OCI-LY7 (cell line): ENCODE measurements at regions not wholly inside any gene's neighbourhood (a gene's known extent, or its start where the extent isn't known, plus 50 kb on each side); places are given as distances from the start of the nearest gene placed in this dataset.

Source experiments
- CTCF ChIP-seq: fragments of 200-600 bp; sonication (generic); conservative IDR thresholded peaks from 2 replicates; pipeline ENCODE4 v1.5.1; 2014; ENCODE audit warnings: mild to moderate bottlenecking, antibody characterized with exemption, low read length, moderate library complexity, mixed read lengths
- EZH2phosphoT487 ChIP-seq: fragments of 200-600 bp; sonication (generic); IDR thresholded peaks from 2 replicates; pipeline ENCODE4 v1.6.1; 2018; ENCODE audit warnings: low read depth, borderline replicate concordance, mild to moderate bottlenecking, mixed run types, antibody characterized with exemption, low read length, moderate library complexity, mixed read lengths

- TF ChIP-seq CTCF: no peak
- no peak for TF ChIP-seq EZH2phosphoT487
These were observed 58.0 kb upstream of the TMEM132D start for GRCh38 chr12:129961856-129962255.
